ENCODE measurements at regions not wholly inside any gene's neighbourhood (a gene's known extent, or its start where the extent isn't known, plus 50 kb on each side); places are given as distances from the start of the nearest gene placed in this dataset.

DNA sequence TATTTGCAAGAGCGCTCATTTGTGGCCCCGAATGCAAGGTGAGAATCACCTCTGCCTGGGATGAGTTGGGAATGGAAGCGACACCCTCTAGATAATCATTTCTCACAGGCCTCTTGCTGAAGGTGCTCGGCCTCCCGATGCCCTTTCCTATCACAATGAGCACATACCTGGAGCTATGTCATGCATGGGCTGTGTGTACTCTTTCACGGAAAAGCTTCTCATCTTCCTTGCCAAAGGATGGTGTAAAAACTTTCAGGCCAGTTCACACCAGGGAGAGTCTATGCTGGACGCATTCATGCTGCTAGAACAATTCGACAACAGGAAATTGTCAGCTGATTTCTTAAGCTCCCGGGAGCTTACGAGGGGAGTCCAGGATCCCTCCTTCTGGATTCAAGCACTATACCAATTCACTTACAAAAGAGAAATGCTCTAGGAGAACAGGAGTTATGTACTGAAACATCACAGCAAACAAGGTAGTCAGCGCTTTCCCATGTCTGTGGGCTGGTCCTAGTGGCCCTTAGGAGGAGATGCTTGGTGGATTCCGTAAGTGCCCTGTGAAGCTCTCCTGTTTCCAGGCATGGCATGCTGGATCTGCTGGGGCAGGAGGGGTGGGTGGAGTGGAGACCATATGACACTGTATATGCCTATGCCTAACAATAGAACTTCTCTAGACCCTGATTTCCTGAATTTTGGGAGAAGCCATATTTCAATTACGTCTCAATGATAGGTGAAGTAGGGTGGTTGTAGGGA is 53.1 kb upstream of the B3GAT1 start:
- Mint-ChIP-seq H3K4me1 (ENCODE audit: low read depth) (no peaks in the 10 kb centered on the region), H3K27ac (no peak overlapping the region), H3K36me3 (ENCODE audit: low read depth) (no peaks in the 10 kb centered on the region), H3K4me3 (no peak overlapping the region), H3K27me3 (ENCODE audit: low read depth) (peaks cover 15% of the 10 kb centered on the region), H3K9me3 (no peaks in the 10 kb centered on the region)
- no peak for DNase-seq (ENCODE audit: low spot score)

DNA sequence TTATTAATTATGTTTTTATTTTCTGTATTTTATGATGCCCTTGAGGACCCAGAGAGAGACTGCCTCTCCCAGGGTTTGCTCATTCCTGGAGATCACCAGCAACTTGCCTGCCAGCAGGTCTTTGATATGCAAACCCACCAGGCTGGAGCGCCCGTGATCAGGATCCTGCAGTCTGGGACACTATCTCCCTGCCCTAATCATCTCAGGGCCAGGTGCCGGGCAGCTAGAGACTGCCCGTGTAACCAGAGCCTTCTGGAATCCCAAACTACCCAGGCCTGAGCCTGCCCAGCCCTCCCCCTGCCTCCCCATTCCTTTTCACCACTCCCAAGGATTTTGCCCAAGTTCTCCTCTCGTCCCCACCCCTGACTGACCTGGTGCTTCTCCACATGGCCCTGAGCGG is 52.2 kb upstream of the B3GAT1 start:
- Mint-ChIP-seq H3K4me3 (no peak overlapping the region), H3K27me3 (ENCODE audit: low read depth) (peaks cover 15% of the 10 kb centered on the region), H3K4me1 (ENCODE audit: low read depth) (no peaks in the 10 kb centered on the region), H3K9me3 (peaks cover 3% of the 10 kb centered on the region), H3K36me3 (ENCODE audit: low read depth) (no peaks in the 10 kb centered on the region), H3K27ac (no peak overlapping the region)
- no peak for DNase-seq (ENCODE audit: low spot score)

DNA sequence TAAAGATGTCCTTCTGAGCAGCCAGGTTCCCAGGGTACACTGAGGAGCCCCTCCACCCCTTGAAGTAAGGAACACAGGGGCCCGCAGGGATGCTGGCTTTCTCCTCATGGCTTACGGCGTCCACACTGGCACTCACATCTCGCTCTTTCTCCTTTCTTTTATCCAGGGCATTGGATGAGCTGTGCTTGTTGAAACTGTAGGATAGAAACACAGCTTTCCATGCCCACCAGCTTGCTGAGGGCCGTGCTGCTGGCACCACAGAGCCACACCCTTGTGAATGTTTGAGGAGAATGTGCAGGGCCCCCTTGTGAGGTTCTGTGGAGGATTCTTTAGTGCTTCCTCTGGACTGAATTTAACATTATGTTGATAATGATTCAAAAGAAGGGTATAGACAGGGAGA is 51.7 kb upstream of the B3GAT1 start:
- Mint-ChIP-seq H3K4me3 (no peak overlapping the region), H3K27me3 (ENCODE audit: low read depth) (peaks cover 15% of the 10 kb centered on the region), H3K9me3 (peaks cover 3% of the 10 kb centered on the region), H3K27ac (no peak overlapping the region), H3K36me3 (ENCODE audit: low read depth) (no peaks in the 10 kb centered on the region), H3K4me1 (ENCODE audit: low read depth) (no peaks in the 10 kb centered on the region)
- DNase-seq (ENCODE audit: low spot score), result no peak
